Activated naive CD8-positive, alpha-beta T cell treated with anti-CD3 and anti-CD28 coated beads for 36 hours (primary cell): ENCODE measurements at regions not wholly inside any gene's neighbourhood (a gene's known extent, or its start where the extent isn't known, plus 50 kb on each side); places are given as distances from the start of the nearest gene placed in this dataset.

Experiments
- DNase-seq: peaks from one replicate; pipeline ENCODE4 v3.0.0; 2021
- H3K27ac Mint-ChIP-seq: one replicate; pipeline ENCODE4 v1.8.0; 2022; ENCODE audit warnings: mild to moderate bottlenecking, moderate library complexity, mixed read lengths
- H3K27me3 Mint-ChIP-seq: one replicate; pipeline ENCODE4 v1.8.0; 2022; ENCODE audit warnings: mild to moderate bottlenecking, mixed read lengths
- H3K36me3 Mint-ChIP-seq: one replicate; pipeline ENCODE4 v1.8.0; 2021; ENCODE audit warnings: mild to moderate bottlenecking, mixed read lengths
- H3K4me1 Mint-ChIP-seq: one replicate; pipeline ENCODE4 v1.8.0; 2021; ENCODE audit warnings: mixed read lengths
- H3K4me3 Mint-ChIP-seq: one replicate; pipeline ENCODE4 v1.8.0; 2022; ENCODE audit warnings: mild to moderate bottlenecking, moderate library complexity, mixed read lengths
- H3K9me3 Mint-ChIP-seq: one replicate; pipeline ENCODE4 v1.8.0; 2022; ENCODE audit warnings: mixed read lengths

- peaks cover 3% of the 10 kb centered on the region for H3K4me1 Mint-ChIP-seq
- DNase-seq = no peak
- no peaks in the 10 kb centered on the region for H3K27me3 Mint-ChIP-seq
- H3K36me3 Mint-ChIP-seq = no peaks in the 10 kb centered on the region
- H3K27ac Mint-ChIP-seq = no peak overlapping the region
- H3K9me3 Mint-ChIP-seq = no peaks in the 10 kb centered on the region
- H3K4me3 Mint-ChIP-seq = no peak overlapping the region
Observed at GRCh38 chr4:183830438-183830985, 74.6 kb upstream of the STOX2 start.

- no peak for DNase-seq
- Mint-ChIP-seq H3K27ac (no peak overlapping the region), H3K4me3 (no peak overlapping the region), H3K9me3 (no peaks in the 10 kb centered on the region), H3K27me3 (no peaks in the 10 kb centered on the region), H3K36me3 (no peaks in the 10 kb centered on the region), H3K4me1 (peaks cover 3% of the 10 kb centered on the region)
Observed at GRCh38 chr4:183831026-183831446, 74.1 kb upstream of the STOX2 start.

DNA sequence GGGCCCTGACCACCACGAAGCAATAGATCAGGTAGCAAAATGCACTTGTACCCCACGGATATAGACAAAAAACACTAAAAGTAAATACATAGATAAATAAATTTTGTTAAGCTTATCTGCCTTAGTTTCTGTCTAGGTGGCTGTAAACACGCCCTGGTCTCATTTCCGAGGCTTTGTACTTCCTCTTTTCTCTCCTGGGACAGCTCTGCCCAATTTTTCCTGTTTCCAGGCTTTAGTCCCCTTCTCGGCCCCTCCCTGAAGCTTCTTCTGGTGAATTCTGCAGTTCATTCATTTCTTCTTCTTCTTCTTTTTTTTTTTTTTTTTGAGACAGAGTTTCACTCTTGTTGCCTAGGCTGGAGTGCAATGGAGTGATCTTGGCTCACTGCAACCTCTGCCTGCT is 73.4 kb upstream of the STOX2 start:
- H3K4me1 Mint-ChIP-seq = peaks cover 3% of the 10 kb centered on the region
- H3K27ac Mint-ChIP-seq = no peak overlapping the region
- H3K9me3 Mint-ChIP-seq = no peaks in the 10 kb centered on the region
- no peak overlapping the region for H3K4me3 Mint-ChIP-seq
- H3K27me3 Mint-ChIP-seq = no peaks in the 10 kb centered on the region
- no peaks in the 10 kb centered on the region for H3K36me3 Mint-ChIP-seq
- no peak for DNase-seq

- no peak for DNase-seq
- Mint-ChIP-seq H3K9me3 (no peaks in the 10 kb centered on the region), H3K27me3 (no peaks in the 10 kb centered on the region), H3K27ac (no peak overlapping the region), H3K4me3 (no peak overlapping the region), H3K4me1 (peaks cover 2% of the 10 kb centered on the region), H3K36me3 (no peaks in the 10 kb centered on the region)
Observed at GRCh38 chr4:183832776-183833450, 72.2 kb upstream of the STOX2 start.

DNA sequence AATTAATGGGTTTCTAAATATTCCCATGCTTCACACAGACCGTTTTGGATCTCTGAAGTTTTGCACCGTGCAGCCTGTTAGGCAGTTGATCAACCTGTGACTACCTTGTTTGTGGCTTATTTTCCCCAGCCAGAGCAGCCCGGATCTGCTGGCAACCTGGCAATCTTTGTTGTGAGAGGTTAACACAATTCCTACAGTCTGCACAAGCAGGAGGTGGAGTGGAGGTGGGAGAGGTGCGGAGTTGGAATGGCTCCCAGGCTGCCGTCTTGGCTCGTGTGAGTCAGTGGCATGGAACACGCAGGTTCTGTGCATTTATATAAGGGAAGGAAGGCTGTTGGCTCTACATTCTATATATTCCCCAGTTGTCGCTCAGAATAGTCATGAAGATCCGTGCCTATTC is 70.9 kb upstream of the STOX2 start:
- H3K4me3 Mint-ChIP-seq = no peak overlapping the region
- DNase-seq = no peak
- no peaks in the 10 kb centered on the region for H3K36me3 Mint-ChIP-seq
- H3K9me3 Mint-ChIP-seq = no peaks in the 10 kb centered on the region
- no peak overlapping the region for H3K27ac Mint-ChIP-seq
- no peaks in the 10 kb centered on the region for H3K4me1 Mint-ChIP-seq
- no peaks in the 10 kb centered on the region for H3K27me3 Mint-ChIP-seq

DNA sequence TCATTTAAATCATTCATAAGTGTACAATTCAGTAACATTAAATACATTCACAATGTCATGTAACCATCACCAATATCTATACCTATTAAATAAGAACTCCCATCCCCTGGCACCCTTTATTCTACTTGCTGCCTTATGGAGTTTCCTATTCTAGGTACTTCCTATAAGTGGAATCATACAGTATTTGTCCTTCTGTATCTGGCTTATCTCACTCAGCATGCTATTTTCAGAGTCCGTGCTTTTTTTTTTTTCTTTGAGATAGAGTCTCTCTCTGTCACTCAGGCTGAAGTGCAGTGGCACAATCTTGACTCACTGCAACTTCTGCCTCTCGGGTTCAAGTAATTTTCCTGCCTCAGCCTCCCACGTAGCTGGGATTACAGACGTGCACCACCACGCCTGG is 67.9 kb upstream of the STOX2 start:
- no peaks in the 10 kb centered on the region for H3K9me3 Mint-ChIP-seq
- H3K4me3 Mint-ChIP-seq = no peak overlapping the region
- no peaks in the 10 kb centered on the region for H3K4me1 Mint-ChIP-seq
- no peak overlapping the region for H3K27ac Mint-ChIP-seq
- no peak for DNase-seq
- H3K36me3 Mint-ChIP-seq = no peaks in the 10 kb centered on the region
- peaks cover 4% of the 10 kb centered on the region for H3K27me3 Mint-ChIP-seq

DNA sequence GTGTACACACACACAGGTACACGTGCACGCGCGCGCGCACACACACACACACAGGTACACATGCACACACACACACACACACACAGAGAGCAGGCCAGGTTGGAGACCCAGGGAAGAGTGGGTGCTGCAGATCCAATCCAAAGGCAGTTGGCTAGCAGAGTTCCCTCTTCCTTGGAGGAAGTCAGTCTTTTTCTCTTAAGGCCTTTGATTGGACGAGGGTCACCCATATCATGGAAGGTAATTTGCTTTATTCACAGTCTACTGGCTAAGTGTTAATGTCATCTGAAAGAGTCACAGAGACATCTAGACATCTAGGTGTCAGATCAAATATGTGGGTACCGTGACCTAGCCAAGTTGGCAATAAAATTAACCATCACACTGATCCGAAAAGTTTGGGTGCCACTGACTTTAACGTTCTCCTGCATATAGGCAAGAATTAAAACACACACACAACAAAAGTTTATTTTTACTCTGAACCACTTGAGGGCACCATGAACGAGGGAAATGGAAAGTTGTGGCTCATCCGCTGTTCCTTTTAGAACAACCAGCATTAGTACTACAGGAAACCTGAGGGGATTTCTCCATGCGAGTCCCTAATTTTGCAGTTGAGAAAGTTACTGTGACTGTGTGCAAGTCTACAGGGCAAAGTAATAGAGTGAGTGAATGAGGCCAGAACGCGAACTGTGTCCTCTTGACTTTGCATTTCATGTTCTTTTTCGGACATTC is 66.0 kb upstream of the STOX2 start:
- H3K4me3 Mint-ChIP-seq = no peak overlapping the region
- no peak for DNase-seq
- H3K27me3 Mint-ChIP-seq = peaks cover 4% of the 10 kb centered on the region
- H3K36me3 Mint-ChIP-seq = no peaks in the 10 kb centered on the region
- no peak overlapping the region for H3K27ac Mint-ChIP-seq
- no peaks in the 10 kb centered on the region for H3K9me3 Mint-ChIP-seq
- H3K4me1 Mint-ChIP-seq = no peaks in the 10 kb centered on the region

DNA sequence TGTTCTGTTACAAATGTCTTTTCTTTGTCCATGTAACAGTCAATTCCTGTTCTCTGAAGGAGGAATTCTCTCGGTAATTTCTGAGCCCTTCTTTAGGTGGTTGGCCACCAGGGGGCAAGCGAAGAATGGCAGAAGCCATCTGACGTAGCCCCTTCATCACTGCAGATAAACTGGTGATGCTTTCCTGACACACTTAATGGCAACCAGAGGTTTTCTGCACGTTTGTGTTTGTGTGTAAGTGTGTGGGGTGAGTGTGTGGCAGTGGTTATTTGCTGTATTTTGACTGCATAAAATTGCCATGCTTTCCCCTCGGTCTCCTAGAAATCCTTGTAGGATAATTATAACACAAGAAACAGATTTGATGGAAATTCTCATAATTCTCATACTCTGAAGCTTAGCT is 64.8 kb upstream of the STOX2 start:
- Mint-ChIP-seq H3K4me3 (no peak overlapping the region), H3K27ac (no peak overlapping the region), H3K4me1 (no peaks in the 10 kb centered on the region), H3K27me3 (peaks cover 4% of the 10 kb centered on the region), H3K36me3 (no peaks in the 10 kb centered on the region), H3K9me3 (no peaks in the 10 kb centered on the region)
- DNase-seq = peak; percentile 46

GRCh38 chr4:183841001-183841400 is 64.1 kb upstream of the STOX2 start:
- H3K27ac Mint-ChIP-seq = no peak overlapping the region
- no peak overlapping the region for H3K4me3 Mint-ChIP-seq
- H3K27me3 Mint-ChIP-seq = peaks cover 5% of the 10 kb centered on the region
- DNase-seq = no peak
- H3K9me3 Mint-ChIP-seq = no peaks in the 10 kb centered on the region
- no peaks in the 10 kb centered on the region for H3K36me3 Mint-ChIP-seq
- no peaks in the 10 kb centered on the region for H3K4me1 Mint-ChIP-seq

GRCh38 chr4:183842129-183842528 is 63.0 kb upstream of the STOX2 start:
- DNase-seq = no peak
- Mint-ChIP-seq H3K9me3 (peaks cover 3% of the 10 kb centered on the region), H3K27me3 (peaks cover 16% of the 10 kb centered on the region), H3K36me3 (no peaks in the 10 kb centered on the region), H3K4me1 (no peaks in the 10 kb centered on the region), H3K4me3 (no peak overlapping the region), H3K27ac (no peak overlapping the region)

DNA sequence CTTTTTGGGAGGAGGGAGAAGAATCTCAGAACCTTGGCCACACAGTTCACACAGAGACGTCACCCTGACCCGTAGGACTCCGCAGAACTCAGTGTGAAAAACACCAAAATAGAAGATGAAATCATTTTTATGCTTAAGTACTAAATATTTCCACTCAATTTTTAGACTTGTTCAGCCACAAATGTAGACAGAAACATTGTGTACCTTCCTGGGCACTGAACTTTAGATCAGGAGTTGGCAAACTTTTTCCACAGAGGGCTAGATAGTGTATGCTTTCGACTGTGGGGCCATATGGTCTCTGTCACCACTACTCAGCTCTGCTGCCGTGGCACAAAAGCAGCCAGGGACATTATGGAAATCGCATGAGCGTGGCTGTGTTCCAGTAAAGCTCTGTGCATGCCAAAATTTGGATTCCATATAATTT is 61.8 kb upstream of the STOX2 start:
- H3K4me1 Mint-ChIP-seq = no peaks in the 10 kb centered on the region
- H3K9me3 Mint-ChIP-seq = peaks cover 6% of the 10 kb centered on the region
- H3K27me3 Mint-ChIP-seq = peaks cover 24% of the 10 kb centered on the region
- H3K4me3 Mint-ChIP-seq = no peak overlapping the region
- H3K36me3 Mint-ChIP-seq = no peaks in the 10 kb centered on the region
- no peak overlapping the region for H3K27ac Mint-ChIP-seq
- DNase-seq = no peak

GRCh38 chr4:183846951-183847350 is 58.2 kb upstream of the STOX2 start:
- no peak for DNase-seq
- no peaks in the 10 kb centered on the region for H3K4me1 Mint-ChIP-seq
- H3K9me3 Mint-ChIP-seq = peaks cover 6% of the 10 kb centered on the region
- H3K27me3 Mint-ChIP-seq = peaks cover 38% of the 10 kb centered on the region
- H3K4me3 Mint-ChIP-seq = no peak overlapping the region
- H3K27ac Mint-ChIP-seq = no peak overlapping the region
- no peaks in the 10 kb centered on the region for H3K36me3 Mint-ChIP-seq

- H3K27ac Mint-ChIP-seq = no peak overlapping the region
- no peaks in the 10 kb centered on the region for H3K36me3 Mint-ChIP-seq
- H3K4me1 Mint-ChIP-seq = no peaks in the 10 kb centered on the region
- DNase-seq = no peak
- no peak overlapping the region for H3K4me3 Mint-ChIP-seq
- peaks cover 6% of the 10 kb centered on the region for H3K9me3 Mint-ChIP-seq
- H3K27me3 Mint-ChIP-seq = peaks cover 38% of the 10 kb centered on the region
Observed at GRCh38 chr4:183848805-183849204, 56.3 kb upstream of the STOX2 start.

- Mint-ChIP-seq H3K27ac (no peak overlapping the region), H3K9me3 (no peaks in the 10 kb centered on the region)
Observed at GRCh38 chr4:183852910-183853547, 52.1 kb upstream of the STOX2 start.

GRCh38 chr4:183853548-183853940 is 51.6 kb upstream of the STOX2 start:
- H3K27ac Mint-ChIP-seq = no peak overlapping the region
- H3K4me3 Mint-ChIP-seq = no peak overlapping the region
- H3K9me3 Mint-ChIP-seq = no peaks in the 10 kb centered on the region

More at GRCh38 chr4:183852910-183853547, 52.1 kb upstream of the STOX2 start:
- H3K36me3 Mint-ChIP-seq = no peaks in the 10 kb centered on the region
- H3K27me3 Mint-ChIP-seq = peaks cover 34% of the 10 kb centered on the region
- no peak for DNase-seq
- H3K4me3 Mint-ChIP-seq = no peak overlapping the region
- H3K4me1 Mint-ChIP-seq = no peaks in the 10 kb centered on the region

More at GRCh38 chr4:183853548-183853940, 51.6 kb upstream of the STOX2 start:
- H3K4me1 Mint-ChIP-seq = no peaks in the 10 kb centered on the region
- H3K36me3 Mint-ChIP-seq = no peaks in the 10 kb centered on the region
- no peak for DNase-seq
- peaks cover 33% of the 10 kb centered on the region for H3K27me3 Mint-ChIP-seq
